GM18858 (cell line): ENCODE measurements at regions not wholly inside any gene's neighbourhood (a gene's known extent, or its start where the extent isn't known, plus 50 kb on each side); places are given as distances from the start of the nearest gene placed in this dataset.
A peak's percentile ranks its signal among the peaks of the same experiment; 100 is the strongest.
"Not testable (repeated sequence)": the region's sequence is repeated elsewhere in the genome, so short reads cannot be mapped to it uniquely, and the experiment has no call there.

ENCODE experiments used
- ATAC-seq: cut with Tn5 transposase; IDR thresholded peaks from one replicate; pipeline ENCODE4 v1.9.1; 2021; ENCODE audit not compliant: unreplicated experiment

DNA sequence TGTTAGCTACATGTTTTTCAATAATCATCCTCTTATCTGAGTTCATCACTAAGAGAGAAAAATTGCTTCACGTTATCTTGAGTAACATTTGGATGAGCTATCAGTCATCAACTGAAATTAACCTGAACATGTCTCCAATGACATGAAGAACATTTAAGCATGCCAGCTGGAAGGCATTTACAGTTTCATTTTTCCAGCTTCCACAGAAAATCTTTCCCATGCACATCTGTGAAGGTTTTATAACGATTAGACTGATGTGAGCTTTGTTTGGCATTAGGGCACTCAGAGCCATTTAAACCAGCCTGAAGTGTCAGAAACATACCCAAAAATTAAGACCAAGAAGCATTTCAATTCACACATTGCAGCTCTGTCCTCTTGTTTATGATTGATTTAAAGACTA, 235.8 kb upstream of the ARHGEF26 start:
- ATAC-seq = no peak

DNA sequence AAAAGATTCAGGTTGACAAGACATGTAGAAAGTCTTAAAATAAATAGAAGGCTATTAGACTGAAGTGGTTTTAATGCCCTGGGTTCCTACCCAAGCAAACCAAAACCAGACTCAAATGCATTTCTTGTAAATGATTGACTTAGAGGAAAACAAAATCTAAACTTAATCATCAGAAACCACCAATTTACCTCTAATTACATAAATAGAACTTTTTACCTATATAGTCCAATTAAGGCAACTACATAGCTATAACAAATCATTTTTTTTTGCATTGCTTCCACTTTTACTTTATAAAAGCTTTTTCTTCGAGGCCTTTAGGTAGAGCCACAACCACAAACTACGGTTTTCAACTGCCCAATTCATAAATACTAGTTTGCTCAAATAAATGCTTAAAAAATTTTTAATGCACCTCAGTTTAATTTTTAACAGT, 231.3 kb upstream of the ARHGEF26 start:
- no peak for ATAC-seq

DNA sequence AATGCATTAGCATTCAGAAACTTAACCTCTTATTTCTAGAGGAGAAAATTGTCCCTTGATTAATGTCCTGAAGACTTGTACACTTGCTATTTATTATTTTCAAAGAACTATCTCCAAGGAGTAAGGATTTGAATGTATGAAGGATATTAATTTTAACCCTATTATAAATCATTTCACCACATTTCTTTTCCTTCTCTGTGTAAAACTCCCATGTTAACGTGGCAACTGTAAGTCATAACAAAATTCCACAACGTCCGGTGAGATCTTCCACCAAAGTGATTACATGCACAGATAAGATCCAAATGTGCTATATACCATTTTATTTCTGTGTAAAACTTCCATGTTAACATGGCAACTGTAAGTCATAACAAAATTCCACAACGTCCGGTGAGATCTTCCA, 229.1 kb upstream of the ARHGEF26 start:
- no peak for ATAC-seq

DNA sequence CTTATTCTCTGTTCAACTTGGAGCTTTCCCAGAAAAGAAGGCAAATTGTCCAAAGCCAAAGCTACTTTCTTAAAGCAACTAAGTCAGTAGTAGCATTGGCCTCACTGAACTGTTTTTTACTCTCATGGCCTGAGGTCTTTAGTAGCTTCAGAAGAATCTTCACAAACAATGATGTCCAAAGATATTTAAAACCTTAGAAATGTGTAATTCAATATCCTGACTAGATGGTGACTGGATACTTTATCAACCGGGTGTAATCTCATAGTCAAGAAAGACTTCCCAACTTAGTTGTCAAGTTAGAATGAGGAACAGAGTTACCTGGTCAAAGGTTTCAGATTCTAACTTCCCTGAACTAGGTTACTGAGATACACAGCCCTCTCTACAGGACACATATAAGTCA, 226.3 kb upstream of the ARHGEF26 start:
- no peak for ATAC-seq

DNA sequence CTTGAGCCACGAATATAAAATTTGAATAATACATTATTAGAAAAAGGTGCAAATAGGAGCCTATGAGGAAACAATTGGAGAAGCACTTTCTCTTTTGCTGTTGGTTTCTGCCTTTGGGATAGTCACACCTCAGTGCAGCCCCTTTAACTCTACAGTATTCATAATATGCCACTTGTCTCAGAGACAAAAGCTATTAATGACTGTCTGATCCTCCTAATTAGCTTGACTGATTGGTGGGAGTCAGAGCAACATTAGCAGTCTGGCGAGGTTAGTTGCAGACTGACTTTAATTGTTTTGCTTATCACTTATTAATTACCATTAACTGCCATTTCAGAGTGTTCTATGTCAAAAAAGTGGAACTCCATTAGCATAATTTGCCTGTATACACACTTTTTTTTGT, 225.0 kb upstream of the ARHGEF26 start:
- ATAC-seq = no peak

DNA sequence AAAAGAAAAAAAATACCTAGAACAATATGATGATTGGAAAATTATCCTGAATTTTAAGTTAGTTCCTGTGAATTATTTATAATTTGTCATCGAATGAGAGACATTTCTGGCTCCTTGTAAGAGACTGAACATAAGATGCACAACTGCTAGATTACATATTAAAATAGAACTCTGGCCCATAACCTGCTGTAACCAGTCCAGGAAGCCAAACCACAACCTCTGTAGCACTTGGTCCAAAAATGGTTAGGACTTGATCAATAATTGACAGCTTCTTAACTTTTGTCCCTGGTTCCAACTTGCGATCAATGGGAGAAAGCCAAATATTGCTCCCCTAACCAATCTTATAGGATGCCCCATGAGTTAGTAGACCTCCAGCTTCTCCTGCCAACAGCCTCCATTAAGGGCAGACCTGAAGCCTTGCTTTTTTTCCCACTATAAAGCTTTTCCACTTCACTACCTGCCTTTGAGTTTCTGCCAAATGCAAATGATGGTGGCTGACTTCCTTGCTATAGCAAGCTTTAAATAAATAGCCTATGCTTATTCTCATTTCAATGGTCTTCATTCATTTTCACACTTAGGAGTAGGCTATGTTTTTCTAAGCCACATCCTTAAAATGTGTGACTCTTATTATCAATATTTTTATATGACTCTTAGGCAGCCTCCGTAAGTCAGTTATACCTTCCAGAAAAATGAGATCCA, 224.0 kb upstream of the ARHGEF26 start:
- ATAC-seq = peak; percentile 63

DNA sequence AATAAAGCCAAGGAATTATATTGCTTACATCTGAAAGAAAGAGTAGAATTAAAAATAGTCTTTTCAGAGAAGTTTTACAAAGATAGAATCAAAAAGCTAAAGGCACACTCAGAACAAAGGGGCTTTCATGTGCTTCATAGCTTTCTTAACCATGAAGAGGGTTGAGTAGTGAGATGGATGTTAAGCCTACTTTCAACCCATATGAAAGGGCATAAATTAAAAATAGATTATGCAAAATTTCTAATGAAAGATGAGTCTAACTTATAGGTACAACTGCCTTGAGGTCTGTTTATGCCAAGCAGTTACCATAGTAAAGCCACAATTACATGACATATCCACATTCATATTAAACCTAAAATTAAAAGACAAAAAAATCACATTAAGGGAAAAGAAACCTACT, 223.3 kb upstream of the ARHGEF26 start:
- peak; percentile 84 for ATAC-seq

DNA sequence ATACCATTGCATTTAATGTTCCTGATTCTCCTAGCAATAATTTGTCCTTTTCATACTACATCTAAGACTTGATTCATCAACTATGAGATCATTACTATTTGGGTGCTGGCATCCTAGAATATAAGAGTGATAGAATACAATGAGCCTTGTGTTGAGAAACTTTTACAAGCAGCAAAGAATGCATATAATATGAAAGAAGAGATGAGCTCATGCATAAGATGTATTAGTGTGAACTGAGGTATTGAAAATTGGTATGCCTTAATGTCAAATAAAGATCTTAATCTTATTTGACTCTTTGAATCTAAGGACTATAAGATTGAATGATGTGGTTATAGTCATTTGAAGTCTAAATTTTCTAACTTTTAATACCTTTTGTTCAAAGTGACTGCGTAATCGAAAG, 220.0 kb upstream of the ARHGEF26 start:
- ATAC-seq = no peak

DNA sequence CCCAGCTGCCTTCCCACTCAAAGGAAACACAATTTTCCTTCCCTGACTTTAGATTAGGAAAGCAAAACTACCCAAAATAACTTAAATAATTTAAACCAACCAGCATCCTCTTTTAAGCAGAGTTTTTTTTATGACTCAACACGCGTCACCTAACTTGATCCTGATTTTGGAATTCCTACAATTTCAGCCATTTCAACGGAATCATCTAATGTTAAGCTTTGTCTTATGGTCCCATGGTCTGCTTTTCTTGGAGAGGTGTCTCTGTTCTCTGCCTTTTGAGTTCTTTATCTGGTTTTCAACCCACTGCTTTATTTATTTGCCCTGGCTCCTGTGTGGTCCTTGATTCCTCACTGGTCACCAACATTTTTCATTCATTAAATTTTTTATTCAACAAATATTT, 219.2 kb upstream of the ARHGEF26 start:
- no peak for ATAC-seq

DNA sequence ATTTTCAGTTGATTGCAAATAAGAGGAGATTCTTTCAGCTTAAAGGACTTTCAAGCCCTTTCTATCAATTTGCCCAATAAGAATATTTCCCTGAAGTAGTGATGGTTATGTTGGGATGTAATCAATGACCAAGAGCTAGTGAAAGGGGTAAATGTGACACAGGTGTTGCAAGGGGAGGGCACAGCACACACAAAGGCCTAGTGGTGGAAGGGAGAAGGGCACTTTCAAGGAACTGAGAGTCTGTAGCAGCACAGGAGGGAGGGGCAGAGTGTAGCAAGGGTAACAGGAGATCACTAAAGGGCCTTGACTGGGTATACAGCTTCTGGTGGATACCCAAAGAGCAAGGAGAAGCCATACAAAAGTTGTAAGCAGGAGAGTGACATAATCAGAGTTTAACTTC, 217.8 kb upstream of the ARHGEF26 start:
- ATAC-seq = peak; percentile 66

DNA sequence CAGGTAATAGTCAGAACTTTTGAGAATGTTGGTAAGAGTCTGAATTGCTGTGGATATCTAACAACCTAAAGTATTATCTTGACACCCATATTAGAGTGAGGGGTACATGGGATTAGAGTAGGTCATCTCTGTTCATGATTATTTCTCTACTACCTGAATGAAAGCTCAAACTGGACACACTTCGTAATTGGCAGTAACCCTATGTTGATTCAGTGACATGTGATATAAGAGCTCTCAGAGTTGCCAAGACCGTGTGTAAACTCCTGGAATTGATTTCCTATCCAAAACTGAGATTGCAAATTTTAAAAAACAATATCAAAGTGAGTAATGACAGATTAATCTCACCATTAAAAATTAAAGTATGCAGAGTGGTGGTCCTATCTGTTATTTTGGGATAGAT, 214.8 kb upstream of the ARHGEF26 start:
- ATAC-seq = no peak

DNA sequence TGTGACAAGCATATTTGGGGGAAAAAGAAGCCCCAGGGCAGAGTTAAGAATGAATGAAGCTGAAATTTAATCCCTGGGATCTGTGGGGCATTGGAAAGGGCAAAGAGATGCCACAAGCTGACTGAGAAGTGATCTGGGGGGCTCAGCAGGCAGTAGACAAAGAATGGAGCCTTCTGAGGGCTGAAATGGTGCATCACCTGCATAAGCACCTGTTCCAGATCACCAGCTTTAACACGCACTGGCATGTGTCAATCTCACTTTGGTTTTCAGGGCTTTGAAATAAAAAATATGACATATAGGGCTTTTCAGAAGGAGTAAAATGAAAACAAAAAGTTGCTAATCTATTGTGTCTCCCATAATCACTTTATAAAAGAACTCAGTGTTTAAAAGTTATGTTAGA, 210.8 kb upstream of the ARHGEF26 start:
- no peak for ATAC-seq

DNA sequence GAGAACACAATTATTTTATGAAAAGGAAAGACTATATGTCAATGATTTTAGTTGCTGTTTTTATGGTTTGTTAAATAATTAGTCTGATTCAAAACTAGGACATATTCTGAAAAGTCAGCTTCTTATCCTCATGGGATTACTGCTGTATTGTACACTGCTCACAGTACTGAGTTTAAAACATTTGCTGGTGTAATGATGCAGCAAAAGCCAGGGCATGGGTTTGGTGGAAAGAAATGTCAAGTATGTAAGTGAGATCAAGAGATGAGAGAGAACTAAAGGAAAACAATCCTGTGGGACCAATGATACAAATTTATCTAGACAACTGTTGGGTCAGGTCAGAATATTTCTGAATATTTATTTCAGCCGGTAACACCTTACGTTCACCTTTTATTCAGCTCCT, 210.1 kb upstream of the ARHGEF26 start:
- ATAC-seq = no peak

DNA sequence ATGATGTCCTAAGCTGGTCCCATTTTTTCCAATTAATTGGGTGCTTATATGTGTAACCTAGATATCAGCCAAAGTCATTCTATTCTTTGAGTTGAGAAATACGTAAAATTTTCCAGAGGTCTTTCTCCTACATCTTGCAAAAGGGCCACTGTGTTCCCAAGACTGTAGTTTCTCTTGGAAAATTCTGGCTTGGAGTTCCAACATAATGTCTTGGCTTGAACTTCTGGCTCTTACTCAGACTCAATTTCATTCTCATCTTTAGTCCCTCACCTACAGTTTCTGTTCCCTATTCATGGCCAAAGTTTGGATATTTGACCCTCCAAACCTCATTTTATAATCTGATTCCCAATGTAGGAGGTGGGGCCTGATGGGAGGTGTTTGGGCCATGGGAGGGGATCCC, 201.4 kb upstream of the ARHGEF26 start:
- no peak for ATAC-seq

DNA sequence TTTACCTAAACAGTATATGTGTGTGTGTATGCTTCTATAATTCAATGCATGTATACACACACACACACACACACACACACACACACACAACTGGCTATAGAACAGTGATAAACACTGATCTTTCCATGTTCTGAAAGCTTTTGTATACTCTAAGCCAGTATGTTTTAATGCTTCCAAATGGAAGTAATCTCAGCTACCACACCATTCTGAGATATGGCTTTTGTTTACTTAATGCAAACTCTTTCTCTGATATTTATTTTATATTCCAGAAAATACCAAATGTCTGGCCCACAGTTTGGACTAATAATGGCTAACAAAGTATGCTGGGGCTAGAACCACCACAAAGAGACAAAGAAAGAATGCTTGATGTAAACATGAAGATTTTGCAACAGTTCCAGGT, 199.4 kb upstream of the ARHGEF26 start:
- no peak for ATAC-seq

DNA sequence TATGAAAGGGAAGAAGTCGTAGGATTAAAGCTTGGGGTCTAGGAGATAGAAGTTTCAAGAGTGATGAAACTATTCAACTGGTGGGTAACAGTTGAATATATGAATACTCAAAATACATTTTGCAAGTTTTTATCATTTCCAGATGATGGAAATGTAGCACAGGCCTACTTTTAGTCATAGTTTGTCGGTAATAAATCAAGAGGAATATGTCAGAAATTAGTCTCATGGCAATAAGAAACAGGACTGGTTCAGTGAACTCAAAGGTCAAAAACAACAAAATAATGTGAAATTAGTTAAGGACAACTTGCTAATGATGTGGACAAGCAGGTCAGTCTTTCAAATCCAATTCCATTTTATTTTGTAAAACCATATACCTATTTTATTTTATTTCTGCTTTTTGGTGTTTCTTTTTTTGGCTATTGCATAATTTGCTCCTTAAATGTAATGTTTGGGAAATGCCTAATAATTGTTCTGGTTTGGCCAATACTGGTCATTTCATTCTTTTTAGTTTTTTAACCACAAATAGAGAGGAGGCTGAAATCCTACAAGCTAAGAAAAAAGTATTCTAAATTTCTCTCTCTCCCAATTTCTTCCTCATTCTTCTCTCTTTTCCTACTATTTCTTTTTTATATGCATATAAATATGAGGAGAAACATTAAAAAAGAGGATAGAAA, 195.2 kb upstream of the ARHGEF26 start:
- ATAC-seq = no peak

DNA sequence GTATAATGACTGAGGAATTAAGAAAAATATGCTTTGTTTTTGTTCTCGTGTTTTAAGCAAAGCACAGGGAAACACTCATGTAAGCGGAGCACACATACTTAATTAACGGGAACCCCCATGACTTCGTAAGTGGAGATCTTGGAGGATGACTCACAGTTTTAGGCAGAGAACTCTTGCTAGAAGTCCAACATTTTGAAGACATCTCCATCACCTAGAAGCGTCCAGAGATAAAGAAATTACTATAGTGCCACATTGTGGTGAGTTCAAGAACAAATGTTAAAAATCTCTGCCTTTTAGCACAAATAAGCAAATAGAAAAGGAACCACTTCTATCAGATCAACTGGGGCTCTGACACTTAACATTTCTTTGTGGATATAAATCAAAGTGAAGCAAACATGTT, 194.1 kb upstream of the ARHGEF26 start:
- ATAC-seq = peak; percentile 62

DNA sequence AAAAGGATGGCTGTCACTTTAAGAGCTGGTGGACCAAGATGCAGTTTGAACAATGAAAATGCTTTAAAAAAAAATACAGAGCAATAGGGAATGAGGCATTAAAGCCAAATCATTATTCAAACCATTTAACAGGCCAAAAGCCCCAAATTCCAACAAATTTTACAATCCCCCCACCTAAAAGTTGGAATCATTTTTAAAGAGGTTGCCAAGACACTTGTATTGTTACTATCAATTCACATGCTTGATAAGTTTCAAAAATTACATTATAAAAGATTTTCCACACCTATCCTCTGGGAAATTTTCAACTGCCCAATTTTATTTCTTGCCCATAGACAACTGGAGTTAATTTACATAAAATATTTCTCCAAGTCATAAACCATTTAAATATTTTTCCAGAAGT, 192.3 kb upstream of the ARHGEF26 start:
- ATAC-seq = no peak

DNA sequence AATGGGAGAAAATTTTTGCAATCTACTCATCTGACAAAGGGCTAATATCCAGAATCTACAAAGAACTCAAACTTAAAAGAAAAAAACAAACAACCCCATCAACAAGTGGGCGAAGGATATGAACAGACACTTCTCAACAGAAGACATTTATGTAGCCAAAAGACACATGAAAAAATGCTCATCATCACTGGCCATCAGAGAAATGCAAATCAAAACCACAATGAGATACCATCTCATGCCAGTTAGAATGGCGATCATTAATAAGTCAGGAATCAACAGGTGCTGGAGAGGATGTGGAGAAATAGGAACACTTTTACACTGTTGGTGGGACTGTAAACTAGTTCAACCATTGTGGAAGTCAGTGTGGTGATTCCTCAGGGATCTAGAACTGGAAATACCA, 187.7 kb upstream of the ARHGEF26 start:
- not testable (repeated sequence) for ATAC-seq

DNA sequence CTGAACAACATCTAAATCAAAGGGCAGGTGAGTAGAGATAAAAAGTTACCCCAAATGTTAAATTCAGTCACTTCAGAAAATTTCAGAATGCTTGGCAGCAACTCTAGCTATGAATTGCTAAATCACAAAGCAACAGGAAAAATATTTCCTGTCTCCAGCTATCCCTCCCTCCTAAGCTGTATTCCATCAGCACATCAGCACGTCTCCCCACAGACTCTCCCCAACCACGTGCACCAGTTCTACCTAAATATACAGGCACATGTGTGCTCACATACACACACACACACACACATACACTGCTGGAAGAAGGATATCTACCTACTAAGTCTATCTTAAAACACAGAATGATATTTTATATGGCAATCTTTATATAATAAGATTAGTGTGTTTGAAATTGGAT, 177.1 kb upstream of the ARHGEF26 start:
- ATAC-seq = no peak

DNA sequence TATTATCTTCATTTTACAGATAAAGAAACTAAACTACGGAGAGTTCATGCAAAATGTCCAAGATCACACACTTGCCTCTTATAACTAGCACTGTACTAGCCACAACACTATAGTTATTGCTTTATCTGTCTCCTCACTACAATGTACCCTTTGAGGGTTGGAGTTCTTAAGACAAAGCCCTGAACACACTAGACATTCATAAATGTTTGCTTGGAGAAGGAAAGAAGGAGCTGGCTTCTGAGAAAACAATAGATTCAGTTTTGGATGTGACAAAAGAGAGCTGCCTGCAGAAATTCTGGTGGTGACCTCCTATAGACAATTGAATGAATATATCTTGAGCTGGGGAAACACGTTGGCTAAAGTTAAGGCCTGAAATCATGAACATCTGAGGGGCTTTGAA, 169.9 kb upstream of the ARHGEF26 start:
- no peak for ATAC-seq

DNA sequence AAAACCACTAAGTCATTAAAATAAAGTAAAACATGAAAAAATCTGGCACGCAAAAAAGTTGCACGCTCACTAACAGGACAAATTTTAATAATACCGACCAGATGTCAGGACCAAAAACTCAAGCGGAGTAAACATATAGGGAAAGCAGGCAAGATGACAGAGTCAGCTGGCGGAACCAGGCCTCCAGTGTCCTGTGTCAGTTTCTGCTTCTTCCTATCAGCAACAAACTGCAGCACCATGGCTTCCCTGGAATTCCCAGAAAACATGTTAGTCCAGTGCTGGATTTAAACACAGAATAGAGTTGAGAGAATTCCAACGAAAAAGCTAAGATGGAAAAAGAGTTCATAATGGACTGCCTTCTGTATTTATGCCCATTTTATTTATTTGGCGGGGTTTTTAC, 169.1 kb upstream of the ARHGEF26 start:
- ATAC-seq = no peak

DNA sequence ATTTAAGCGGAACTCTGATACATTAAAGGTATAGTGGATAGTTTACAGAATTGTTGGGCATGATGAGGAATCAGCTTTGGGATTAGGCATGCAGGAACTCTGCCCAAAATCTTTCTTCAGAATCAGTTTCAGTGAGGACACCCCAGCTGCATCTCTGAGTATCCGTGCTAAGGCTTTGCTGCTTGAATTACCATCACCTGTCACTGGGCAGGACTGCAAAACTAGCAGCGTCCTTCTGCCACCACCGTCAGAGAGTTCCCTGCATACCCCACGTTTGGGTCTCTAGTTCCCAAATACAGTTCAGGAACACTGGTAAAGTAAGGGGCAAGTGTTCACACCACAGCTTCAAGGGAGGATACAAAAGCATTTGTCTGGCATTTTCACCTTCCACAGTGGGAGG, 164.6 kb upstream of the ARHGEF26 start:
- no peak for ATAC-seq
